HG02981 (cell line): ENCODE measurements at regions not wholly inside any gene's neighbourhood (a gene's known extent, or its start where the extent isn't known, plus 50 kb on each side); places are given as distances from the start of the nearest gene placed in this dataset.
A peak's percentile ranks its signal among the peaks of the same experiment; 100 is the strongest.

ENCODE experiments used
- ATAC-seq: cut with Tn5 transposase; IDR thresholded peaks from one replicate; pipeline ENCODE4 v1.9.1; 2021; ENCODE audit warnings: mild to moderate bottlenecking, moderate library complexity; ENCODE audit not compliant: unreplicated experiment

- no peak for ATAC-seq
These were observed 52.4 kb upstream of the FICD start for GRCh38 chr12:108462686-108463085.

- ATAC-seq = no peak
These were observed 53.9 kb upstream of the FICD start for GRCh38 chr12:108461058-108461660.

DNA sequence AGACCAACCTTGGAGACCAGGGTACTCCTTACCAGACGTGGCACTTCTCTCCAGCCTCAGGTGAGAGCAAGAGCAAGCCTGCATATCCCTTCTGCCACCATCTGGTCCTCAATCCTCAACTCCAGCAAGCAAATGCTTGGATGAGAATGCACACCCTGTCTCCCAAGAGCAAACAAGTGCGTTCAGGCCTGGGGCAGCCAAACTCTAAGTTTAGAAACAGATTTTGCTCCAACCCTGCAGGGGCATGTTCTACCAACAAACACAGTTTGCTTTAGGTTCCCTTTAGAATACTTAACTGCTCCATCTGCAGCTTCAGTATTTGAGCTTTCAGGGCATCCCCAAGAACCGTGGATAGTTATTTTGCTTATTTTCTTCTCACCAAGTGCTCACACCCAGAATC is 55.9 kb upstream of the FICD start:
- no peak for ATAC-seq

DNA sequence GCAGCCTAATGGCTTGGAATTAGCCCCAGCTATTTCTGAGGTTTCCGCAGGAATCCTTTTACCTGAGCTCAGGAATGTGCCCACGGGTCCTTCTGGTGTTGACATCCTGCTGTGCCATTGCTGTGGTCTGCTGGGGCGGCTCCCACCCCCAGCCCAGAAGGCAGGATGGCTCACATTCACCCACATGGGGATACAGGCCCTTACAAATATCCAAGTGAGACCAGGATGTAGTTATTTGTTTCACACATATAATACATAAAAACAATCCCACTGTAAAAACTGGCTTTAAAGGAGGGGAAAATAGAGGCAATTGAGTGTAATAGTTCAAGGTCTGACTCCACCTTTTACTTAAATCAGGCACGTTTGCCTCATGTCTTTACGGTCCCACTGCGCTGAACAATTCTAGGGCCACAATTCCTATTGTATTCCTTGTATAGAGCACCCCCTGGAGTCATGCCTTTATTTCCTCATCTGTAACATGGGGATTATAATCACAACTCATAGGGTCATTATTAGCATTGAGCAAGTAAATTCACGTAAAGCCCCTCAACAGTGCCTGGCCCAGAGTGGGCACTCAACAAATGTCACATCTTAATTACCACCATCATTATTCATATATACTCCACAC is 57.2 kb upstream of the FICD start:
- ATAC-seq = no peak

GRCh38 chr12:108457006-108457733 is 57.9 kb upstream of the FICD start:
- peak; percentile 60 for ATAC-seq

- no peak for ATAC-seq
These were observed 59.4 kb upstream of the FICD start for GRCh38 chr12:108455706-108456105.

DNA sequence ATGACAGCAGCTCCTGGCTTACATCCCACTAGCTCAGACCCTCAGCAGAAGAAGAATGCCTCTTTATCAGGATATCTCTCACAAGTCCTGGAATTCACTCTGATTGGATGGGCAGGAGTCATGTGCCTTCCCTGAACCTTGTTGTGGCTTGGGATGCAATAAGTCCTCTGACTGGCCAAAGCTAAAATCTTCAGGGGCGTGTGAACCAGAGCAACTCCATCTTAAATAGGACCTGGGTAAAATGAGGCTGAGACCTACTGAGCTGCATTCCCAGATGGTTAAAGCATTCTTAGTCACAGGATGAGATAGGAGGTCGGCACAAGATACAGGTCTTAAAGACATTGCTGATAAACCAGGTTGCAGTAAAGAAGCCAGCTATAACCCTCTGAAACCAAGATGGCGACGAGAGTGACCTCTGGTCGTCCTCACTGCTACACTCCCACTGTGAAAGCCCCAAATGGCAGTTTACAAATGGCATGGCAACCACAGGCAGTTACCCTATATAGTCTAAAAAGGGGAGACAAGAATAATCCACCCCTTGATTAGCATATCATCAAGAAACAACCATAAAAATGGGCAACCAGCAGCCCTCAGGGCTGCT is 60.4 kb upstream of the FICD start:
- no peak for ATAC-seq

- ATAC-seq = no peak
These were observed 65.6 kb upstream of the FICD start for GRCh38 chr12:108449478-108449877.

DNA sequence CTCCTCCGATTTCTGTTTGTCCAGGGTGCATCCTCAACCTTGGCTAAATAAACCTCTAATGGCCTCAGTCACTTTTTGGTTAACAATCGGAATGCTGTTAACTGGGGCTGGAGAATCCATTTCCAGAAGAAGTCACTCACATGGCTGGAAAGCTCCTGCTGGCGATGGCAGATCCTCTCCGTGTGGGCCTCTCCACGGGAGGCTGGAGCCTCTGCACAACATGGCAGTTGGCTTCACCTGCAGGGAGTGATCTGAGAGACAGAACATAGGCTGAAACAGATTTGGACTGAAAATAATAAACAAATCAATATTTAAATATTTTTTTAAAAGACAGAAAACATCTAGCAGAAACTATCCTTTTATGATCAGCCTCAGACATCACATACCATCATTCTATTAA is 66.8 kb upstream of the FICD start:
- ATAC-seq = no peak

GRCh38 chr12:108447168-108447832 is 67.8 kb upstream of the FICD start:
- no peak for ATAC-seq

DNA sequence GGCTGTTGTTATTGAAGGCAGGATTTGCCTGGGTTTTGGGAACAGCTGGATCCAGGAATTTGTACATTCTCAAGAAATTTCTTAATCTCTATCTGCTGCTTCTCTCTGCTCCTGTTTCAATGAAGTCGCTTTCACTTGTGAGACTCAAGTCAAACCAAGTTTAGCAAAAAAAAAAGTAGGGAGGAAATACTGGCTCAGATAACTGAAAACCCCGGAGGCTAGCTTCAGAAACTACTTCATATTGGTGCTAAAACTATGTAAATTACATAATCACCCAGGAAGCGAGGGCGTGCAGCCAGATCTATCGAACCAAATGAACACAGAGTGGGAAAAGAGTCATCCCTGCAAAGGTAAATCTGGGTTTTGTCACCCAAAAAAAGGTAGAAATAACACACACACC is 68.3 kb upstream of the FICD start:
- no peak for ATAC-seq

- no peak for ATAC-seq
These were observed 72.2 kb upstream of the FICD start for GRCh38 chr12:108442910-108443309.

DNA sequence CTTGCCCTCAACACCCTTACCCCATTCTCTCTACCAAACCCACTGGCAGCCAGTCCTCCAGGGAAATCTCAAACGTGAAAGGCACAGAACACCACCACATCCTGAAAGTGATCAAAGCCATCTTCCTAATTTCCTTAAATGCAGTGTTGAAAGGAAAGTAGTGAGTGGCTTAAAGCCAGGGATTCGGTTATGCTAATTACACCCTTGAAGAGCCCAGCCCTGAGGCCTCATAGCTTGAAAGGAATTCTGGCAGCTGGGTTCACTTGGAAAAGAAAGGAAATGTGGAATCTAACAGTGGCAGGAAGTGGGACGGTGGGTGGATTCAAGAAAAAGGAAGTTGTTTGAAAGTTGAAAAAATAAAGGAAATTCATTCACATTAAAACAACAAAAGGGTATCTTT is 73.0 kb upstream of the FICD start:
- no peak for ATAC-seq

DNA sequence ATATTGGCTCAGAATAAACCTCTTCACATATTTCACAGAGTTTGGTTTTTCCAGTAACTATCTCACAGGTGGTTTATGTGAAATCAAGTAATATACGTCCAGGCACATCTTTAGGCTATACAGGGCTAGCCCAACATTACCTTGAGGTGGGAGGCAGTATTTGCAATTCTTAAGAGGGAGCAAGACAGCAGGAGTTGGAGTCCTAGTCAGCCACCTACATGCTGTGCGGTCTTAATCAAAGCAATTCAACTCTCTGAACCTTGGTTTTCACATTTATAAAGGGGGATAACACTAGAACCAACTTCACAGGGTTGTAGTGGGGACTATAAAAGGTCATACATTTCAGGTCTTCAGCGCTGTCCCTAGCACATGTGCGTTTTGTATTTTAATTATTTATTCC is 73.5 kb upstream of the FICD start:
- ATAC-seq = no peak

DNA sequence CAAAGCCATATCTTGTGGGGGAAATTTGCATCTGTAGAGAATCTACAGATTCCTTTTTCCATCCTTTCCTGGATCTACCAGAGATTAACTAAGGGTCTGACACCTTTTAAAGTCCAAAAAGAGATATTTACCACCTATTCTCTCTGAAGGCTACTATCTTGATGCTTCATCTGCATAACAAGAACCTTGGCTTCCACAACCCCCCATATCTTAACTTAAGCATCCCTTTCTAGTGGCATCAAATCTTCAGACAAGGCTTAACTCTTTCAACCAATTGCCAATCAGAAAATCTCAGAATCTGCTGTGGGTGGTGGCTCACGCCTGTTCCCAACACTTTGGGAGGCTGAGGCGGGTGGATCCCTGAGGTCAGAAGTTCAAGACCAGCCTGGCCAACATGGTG is 74.3 kb upstream of the FICD start:
- ATAC-seq = no peak

- ATAC-seq = no peak
These were observed 76.4 kb upstream of the FICD start for GRCh38 chr12:108438667-108439066.

DNA sequence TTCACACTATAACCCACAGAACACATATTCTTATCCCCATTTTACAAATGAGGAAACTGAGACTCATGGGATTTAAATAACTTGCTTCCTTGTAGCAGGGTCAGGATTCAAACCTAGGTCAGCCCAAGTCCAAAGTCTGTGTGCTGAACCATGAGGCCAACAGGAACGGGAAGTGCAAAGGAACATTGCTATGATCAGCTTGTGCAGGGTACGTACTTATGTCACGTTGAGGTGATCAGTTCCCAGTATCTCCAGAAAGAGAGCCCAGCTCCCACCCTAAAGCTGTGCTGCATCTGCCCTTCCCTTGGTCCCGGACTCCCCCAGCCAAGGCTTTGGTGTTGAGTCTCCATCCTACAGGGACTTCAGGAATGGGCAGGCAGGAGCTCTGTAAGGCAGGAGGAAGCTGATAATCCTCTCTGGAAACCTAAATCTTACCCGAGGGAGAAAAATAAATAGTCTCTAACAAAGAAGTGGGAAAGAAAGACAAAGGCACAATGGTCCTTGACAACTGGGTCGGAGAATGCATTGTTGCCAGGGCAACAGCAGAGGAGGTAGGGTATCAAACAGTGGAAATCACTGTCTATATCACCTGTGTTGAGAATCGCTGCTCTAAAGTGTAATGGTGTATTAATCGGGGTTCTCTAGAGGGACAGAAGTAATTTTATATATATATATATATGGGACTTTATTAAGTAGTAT is 82.5 kb upstream of the FICD start:
- ATAC-seq = no peak

DNA sequence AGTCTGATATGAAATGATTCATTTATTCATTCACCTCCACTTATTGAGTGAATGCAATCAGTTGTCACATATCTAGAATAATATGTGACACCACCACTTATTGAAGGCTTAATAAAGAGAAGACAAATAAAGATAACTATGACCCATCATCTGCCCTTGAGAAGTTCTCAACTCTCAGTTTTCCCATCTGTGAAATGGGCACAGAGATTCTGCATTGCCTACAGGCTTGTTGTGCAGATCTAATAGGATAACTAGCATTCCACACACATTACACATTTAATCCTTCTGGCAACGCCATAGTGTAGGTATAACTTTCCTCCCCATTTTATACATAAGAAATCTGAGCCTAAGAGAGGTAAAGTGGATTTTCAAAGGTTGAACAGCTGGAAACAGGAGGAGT is 84.2 kb upstream of the FICD start:
- no peak for ATAC-seq

DNA sequence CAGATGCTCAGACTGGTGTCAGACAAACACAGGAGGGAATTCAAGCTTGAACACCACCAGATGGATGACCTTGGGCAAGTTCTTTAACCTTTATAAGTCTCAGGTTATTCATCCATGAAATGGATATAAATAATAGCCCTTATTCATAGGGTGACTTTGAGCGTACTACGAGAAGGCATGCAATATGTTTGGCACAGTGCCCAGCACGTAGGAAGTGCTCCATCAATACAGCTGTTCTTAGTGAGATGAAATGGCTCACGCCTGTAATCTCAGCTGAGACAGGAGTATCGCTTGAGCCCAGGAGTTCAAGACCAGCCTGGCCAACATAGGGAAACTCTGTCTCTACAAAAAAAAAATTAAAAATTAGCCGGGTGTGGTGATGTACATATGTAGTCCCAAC is 84.8 kb upstream of the FICD start:
- no peak for ATAC-seq

- ATAC-seq = no peak
These were observed 86.2 kb upstream of the CMKLR1 start for GRCh38 chr12:108425238-108425795.

DNA sequence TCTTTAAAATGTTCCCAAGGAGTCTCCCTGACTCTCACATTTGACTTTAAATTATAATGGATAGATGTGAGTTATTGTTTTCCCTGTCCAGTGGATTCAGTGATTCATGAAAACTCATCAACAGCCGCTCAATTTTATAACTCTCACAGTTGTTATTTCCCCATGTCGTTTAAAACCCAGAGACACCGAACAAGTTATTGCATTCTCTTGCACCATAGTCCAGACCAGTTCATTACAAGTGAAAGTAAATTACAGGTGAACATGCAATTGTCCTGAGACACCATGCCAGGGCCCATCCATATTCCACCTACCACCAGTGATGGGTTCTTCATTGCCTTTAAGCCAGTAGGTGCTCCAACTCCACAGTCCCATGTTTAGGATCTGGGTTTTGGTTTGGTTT is 85.7 kb upstream of the CMKLR1 start:
- no peak for ATAC-seq
